RWPE1 (cell line): ENCODE measurements at regions not wholly inside any gene's neighbourhood (a gene's known extent, or its start where the extent isn't known, plus 50 kb on each side); places are given as distances from the start of the nearest gene placed in this dataset.
"Not testable (repeated sequence)": the region's sequence is repeated elsewhere in the genome, so short reads cannot be mapped to it uniquely, and the experiment has no call there.

Experiments used
- CTCF ChIA-PET: fragments of 350-600 bp; sonication (Branson Sonifier 250); formaldehyde crosslinking; extraction: SDS; loops from one replicate; lab custom pipeline; 2021; lab: Yijun Ruan, JAX
- POLR2A ChIA-PET: fragments of 400-600 bp; formaldehyde crosslinking; extraction: SDS; loops from one replicate; lab custom pipeline; 2020; ENCODE audit warnings: antibody characterized with exemption; ENCODE audit not compliant: low non-redundant PET; lab: Yijun Ruan, JAX
- DNase-seq: peaks from one replicate; pipeline ENCODE4 v3.0.0; 2012; ENCODE audit warnings: low spot score
- H3K27ac ChIP-seq: fragments of 450-650 bp; 2 replicates; pipeline ENCODE4 v1.5.1; 2017
- TF ChIP-seq, protein P1 (sequence below): fragments of 450-650 bp; conservative IDR thresholded peaks from 2 replicates; pipeline ENCODE4 v1.5.1; 2017; ENCODE audit warnings: low read depth, mild to moderate bottlenecking

DNA sequence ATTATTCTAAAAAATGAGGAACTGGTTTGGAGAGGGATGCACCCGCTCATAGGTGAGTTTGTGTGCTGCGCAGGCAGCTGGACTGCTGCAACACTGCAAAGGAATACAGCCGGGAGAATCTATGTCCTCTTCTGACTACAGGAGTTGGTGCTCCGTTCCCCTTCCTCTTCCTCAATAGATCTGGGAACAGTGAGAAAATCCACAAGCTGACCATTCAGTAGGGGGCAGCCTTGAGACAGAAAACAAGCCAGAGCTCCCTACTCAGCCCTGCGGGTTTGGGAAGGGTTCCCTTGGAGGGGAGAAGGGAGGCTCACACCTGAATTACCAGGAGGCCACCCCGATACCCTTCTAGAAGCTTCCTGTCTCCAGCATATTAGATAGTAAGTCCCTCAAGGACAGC lies 87.3 kb upstream of the FOXI2 start:
- no peak for DNase-seq
- CTCF ChIA-PET, result no interaction called here
- TF ChIP-seq, protein P1, sequence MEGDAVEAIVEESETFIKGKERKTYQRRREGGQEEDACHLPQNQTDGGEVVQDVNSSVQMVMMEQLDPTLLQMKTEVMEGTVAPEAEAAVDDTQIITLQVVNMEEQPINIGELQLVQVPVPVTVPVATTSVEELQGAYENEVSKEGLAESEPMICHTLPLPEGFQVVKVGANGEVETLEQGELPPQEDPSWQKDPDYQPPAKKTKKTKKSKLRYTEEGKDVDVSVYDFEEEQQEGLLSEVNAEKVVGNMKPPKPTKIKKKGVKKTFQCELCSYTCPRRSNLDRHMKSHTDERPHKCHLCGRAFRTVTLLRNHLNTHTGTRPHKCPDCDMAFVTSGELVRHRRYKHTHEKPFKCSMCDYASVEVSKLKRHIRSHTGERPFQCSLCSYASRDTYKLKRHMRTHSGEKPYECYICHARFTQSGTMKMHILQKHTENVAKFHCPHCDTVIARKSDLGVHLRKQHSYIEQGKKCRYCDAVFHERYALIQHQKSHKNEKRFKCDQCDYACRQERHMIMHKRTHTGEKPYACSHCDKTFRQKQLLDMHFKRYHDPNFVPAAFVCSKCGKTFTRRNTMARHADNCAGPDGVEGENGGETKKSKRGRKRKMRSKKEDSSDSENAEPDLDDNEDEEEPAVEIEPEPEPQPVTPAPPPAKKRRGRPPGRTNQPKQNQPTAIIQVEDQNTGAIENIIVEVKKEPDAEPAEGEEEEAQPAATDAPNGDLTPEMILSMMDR, result no peak

DNA sequence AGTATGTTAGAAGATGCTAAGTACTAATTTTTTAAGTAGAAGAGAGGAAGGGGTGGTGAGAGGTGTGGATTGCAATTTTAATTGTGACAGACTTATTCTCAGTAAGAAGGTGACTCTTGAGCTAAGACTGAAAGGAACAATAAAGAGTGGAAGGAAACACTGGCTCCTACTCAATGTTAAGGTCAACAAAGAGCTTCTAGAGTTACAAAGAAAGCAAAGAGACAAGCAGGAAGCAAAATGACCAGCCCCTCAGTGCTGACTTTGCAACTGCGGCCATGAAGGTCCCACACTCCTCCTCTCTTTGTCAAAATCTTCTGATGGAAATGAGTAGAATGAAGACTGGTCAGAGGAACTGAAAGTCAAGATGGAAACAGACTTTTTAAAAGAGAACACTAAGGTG lies 79.9 kb upstream of the FOXI2 start:
- TF ChIP-seq, protein P1, result no peak
- ChIA-PET POLR2A (no interaction called here), CTCF (interaction anchor here (0.8 kb wide), 1 partner anchor 44 kb away, joined by 5 read pairs; no protein-coding TSS in a partner anchor)
- no peak for DNase-seq
- no peak overlapping the region for H3K27ac ChIP-seq

More for the DNA sequence above, 87.3 kb upstream of the FOXI2 start:
- no peak overlapping the region for H3K27ac ChIP-seq
- POLR2A ChIA-PET, result no interaction called here

DNA sequence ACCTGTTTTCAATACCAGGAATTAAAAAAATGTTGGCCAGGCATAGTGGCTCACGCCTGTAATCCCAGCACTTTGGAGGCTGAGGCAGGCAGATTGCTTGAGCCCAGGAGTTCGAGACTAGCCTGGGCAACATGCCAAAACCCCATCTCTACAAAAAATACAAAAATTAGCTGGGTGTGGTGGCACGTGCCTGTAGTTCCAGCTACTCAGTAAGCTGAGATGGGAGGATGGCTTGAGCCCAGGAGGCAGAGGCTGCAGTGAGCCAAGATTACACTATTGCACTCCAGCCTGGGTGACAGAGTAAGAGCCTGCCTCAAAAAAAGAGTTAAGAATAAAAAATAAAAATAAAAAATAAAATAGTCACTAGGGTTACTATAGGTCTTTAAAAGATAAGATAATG lies 60.6 kb upstream of the FOXI2 start:
- DNase-seq, CTCF ChIA-PET, POLR2A ChIA-PET, H3K27ac ChIP-seq: not testable (repeated sequence)

- ChIA-PET POLR2A (no interaction called here), CTCF (interaction anchor here (0.7 kb wide), 1 partner anchor 47 kb away, joined by 3 read pairs; no protein-coding TSS in a partner anchor)
- TF ChIP-seq, protein P1, result no peak
- DNase-seq, result no peak
- H3K27ac ChIP-seq, result no peak overlapping the region
Measured at GRCh38 chr10:127678091-127678490, 58.9 kb upstream of the FOXI2 start.

DNA sequence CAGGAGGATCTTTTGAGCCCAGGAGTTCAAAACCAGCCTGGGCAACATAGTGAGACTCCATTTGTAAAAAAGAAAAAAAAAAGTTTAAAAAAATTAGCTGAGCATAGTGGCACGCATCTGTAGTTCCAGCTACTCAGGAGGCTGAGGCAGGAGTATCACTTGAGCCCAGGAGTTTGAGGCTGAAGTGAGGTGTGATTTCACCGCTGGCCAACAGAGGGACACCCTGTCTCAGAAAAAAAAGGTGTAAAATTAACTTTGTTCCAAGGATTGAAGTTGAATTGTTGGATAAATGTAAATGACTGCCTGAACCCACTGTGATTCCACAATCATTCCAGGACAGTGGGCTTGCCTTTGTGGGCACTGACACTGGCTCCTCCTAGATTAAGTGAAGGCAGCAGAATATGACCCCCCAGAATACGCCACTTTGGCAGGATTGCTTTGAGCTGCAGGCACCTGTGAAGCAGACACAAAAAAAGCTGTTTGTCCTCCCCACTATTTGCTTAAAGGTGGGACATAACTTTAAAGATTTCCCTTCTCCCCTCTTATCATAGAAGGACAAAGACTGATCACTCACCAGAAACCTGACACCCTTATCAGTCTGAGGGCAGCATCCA lies 57.2 kb upstream of the FOXI2 start:
- ChIA-PET POLR2A (no interaction called here), CTCF (interaction anchor here (0.6 to 2.2 kb wide), 7 partner anchors 10 to 494 kb away, joined by 3 to 13 read pairs (median 4); no protein-coding TSS in a partner anchor)
- no peak for DNase-seq
- H3K27ac ChIP-seq, result no peak overlapping the region
- TF ChIP-seq, protein P1, result peak; percentile 44
